ENCODE measurements at regions not wholly inside any gene's neighbourhood (a gene's known extent, or its start where the extent isn't known, plus 50 kb on each side); places are given as distances from the start of the nearest gene placed in this dataset.

DNA sequence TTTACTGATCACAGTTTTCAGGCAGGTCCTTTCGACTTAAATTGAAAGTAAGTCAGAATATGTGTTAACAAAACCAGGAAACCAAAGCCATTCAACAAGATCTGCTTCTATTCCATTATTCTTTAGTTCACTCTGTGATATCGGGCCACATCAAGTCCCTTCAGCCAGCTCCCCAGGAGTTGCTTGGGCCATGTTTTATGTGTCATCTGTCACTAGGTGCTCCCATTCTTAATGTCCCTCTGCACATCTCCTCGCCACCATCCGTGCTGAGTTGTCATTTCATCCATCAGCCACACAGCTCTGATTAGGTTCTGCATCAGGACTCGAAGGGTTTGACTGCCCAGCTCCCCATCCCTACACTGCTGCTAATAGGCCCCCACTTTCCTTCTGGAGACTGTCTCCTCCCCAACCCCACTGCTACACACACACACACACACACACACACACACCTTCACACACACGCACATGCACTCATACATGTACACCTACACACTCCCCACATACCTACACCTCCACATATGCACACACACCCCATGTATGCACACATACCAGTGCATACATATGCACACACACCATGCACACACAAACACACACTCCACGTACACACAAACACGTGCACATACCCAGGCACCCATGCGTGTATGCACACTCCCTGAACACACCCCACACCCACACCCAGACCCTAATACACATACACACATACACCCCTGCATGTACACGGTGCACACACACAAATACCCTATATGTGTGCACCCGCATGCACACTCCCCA is 143.3 kb upstream of the GMDS start:
- TF ChIP-seq, protein P1, sequence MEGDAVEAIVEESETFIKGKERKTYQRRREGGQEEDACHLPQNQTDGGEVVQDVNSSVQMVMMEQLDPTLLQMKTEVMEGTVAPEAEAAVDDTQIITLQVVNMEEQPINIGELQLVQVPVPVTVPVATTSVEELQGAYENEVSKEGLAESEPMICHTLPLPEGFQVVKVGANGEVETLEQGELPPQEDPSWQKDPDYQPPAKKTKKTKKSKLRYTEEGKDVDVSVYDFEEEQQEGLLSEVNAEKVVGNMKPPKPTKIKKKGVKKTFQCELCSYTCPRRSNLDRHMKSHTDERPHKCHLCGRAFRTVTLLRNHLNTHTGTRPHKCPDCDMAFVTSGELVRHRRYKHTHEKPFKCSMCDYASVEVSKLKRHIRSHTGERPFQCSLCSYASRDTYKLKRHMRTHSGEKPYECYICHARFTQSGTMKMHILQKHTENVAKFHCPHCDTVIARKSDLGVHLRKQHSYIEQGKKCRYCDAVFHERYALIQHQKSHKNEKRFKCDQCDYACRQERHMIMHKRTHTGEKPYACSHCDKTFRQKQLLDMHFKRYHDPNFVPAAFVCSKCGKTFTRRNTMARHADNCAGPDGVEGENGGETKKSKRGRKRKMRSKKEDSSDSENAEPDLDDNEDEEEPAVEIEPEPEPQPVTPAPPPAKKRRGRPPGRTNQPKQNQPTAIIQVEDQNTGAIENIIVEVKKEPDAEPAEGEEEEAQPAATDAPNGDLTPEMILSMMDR (IDR thresholded peaks at IDR 0.05), result no peak

DNA sequence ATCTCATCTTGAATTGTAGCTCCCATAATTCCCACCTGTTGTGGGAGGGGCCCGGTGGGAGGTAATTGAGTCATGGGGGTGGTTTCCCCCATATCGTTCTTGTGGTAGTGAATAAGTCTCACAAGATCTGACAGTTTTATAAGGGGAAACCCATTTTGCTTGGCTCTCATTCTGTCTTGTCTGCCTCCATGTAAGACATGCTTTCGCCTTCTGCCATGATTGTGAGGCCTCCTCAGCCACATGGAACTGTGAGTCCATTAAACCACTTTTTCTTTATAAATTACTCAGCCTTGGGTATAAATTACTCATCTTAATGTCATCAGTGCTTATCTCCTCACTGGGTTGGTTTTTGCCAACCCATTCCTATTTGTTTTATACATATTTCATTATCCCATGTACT is 142.0 kb upstream of the GMDS start:
- TF ChIP-seq, protein P1 (IDR thresholded peaks at IDR 0.05), result no peak

DNA sequence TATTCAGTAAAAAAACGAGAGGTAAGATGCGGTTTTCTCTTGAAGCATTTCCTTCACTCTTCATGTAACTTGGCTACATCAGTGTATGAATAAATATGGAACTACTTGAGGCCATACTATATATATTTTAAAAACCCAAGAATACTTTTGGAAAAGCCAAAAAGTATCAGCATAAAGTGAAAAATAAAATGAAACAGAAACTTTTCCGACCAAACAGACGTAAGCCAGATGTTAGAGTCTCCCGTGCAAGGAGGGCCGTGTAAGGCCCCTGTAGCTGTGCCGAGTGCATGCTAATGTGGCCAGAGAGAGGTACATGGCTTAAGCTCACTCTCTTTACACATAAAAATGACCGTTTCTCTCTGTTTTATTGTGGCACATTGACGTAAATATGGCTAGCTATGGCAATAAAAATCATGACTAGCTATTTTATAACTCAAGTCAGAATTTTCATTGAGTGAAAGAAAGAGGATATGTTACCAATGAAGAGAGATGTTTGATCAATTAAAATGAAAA is 140.1 kb upstream of the GMDS start:
- TF ChIP-seq, protein P1 (IDR thresholded peaks at IDR 0.05), result no peak

DNA sequence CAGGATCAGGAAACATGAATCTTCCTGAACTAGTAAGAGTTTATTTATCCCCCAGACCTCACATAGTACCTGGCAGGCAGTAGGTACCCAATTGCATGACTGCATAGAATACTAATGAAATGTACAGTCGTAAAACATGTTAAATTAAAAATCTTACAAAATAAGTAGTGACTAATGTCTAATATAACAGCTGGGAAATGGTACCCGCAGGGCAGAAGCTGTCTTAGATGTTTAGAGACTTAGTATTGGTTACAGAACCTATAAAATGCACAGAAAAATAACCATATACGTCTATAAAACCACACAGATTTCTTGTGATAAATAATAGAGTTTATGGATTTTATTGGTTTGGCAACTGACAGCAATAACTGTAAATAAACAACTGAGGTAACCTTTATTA is 139.1 kb upstream of the GMDS start:
- TF ChIP-seq, protein P1 (IDR thresholded peaks at IDR 0.05), result no peak

DNA sequence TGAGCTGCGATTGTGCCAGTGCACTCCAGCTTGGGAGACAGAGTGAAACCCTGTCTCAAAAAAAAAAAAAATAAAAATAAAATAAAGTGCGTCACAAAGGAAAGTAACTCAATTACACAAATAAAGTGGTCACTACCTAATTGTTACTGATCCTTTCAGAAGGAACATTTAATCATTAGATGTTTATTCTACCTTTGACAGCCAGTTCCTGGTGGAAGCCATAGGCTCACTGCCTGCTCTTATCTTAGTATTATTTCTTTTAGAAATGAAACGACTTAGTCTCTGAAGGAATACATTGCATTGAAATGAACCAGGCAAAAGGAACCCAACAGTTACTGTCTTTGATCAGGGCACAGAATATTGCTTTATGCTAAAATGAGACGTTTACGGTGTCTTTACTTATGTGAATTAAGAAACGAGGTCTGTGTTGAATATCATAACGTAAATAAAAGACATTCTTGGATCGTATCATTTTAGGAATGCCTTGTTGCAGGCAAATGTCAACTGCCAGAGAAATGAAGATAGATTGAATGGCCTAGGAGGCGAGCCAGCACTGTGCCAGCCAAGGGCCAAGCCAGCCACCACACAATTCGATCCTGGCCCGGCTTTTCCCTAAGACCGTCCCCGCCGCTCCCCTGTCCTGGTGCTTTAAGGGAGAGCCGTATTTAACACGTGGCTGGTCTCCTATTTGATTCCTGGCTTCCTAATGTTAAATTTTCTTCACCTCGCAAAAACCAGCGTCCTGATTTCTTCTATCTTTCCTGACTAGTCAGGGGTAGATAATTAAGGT is 136.7 kb upstream of the GMDS start:
- TF ChIP-seq, protein P1 (IDR thresholded peaks at IDR 0.05), result no peak

DNA sequence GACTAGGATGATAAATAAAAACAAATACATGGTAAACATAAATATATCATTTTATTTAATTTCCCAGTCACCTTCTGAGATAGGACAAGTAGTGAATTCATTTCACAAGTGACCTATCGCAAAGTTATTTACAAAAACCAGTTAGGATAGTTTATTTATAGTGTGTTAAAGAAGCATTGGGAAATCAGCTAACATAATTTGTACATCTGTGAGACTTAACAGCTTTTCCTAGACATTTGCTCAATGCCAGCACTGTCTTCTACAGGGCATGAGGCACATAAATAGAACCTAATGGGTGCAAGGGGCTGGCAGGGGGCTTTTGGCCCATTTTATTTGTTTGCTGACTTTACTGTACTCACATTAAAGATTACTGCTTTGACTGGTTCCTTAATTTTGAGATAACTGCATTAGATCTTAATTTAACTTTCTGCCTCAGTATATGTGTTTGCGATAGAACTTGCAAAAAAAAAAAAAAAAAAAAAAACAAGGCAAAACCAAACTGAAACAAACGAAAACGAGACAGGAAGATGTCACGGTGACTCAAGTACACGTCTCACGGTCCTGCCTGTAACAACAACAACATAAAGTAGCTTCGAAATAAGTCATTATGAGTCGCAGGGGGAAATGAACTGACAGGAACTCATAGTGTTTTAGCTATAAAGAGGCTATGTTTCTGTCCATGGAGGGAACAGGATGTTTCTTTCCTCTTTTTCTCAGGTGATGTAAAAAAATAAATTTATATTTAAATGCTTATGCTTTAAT is 133.7 kb upstream of the GMDS start:
- TF ChIP-seq, protein P1 (IDR thresholded peaks at IDR 0.05), result no peak

DNA sequence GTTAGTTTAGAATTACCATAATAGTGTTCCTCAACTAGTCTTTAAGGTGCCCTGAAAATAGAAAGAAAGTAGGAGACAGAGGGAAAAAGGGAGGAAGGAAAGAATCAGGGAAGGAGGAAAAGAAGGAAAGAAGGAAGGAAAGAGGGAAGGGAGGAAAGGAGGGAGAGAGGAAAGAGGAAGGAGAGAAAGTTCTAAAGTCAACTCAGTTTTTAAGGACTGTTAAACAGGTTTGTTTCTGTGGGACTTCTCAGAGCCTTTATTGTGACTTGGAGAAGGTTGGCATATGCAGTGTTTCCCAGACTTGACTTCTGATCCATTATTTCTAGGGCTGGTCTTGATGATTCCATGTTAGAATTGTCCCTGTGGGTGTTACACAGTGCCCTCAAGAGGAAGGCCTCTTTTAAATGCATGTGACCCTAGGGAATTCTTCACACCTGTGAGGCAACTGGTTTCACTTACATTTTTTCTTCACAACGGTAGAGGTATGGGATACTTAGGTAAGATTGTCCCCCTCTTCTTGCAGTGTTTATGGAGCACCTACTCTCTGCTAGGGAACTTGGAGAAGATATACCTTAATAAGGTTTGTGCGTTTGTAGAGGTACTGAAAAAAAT is 132.7 kb upstream of the GMDS start:
- TF ChIP-seq, protein P1 (IDR thresholded peaks at IDR 0.05), result no peak

All from LNCAP (cell line).